ENCODE measurements at regions not wholly inside any gene's neighbourhood (a gene's known extent, or its start where the extent isn't known, plus 50 kb on each side); places are given as distances from the start of the nearest gene placed in this dataset.

DNA sequence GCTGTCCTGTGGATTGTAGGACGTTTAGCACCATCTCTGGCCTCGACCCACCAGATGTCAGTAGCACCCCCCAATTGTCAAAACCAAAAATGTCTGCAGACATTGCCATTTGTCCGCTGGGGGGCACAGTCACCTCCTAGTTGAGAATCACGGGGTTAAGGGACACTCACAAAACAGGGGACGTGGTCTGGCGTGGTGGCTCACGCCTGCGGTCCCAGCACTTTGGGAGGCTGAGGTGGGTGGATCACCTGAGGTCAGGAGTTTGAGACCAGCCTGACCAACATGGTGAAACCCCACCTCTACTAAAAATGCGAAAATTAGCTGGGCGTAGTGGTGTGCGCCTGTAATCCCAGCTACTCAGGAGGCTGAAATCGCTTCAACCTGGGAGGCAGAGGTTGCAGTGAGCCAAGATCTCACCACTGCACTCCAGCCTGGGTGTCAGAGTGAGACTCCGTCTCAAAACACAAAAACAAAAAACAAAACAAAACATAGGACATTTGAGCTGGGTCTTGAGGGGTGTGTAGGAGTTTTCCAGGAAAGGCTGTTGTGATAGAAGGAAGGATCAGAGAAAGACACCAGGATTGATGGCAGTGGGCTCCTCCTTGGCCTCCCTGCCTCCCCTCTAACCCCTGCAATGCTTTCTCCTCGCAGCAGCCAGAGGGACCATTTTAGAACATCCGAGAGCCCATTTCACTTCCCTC is 171.8 kb upstream of the GSE1 start:
- H3K4me1 ChIP-seq (ENCODE audit: insufficient read depth, low read length), result peaks cover 9% of the 10 kb centered on the region
- no peak overlapping the region for H3K27ac Mint-ChIP-seq

More for the DNA sequence above, 171.8 kb upstream of the GSE1 start:
- Histone ChIP-seq H3K27ac (ENCODE audit: insufficient read length, low read depth, low read length) (no peak overlapping the region), H3K79me2 (ENCODE audit: insufficient read depth, low read length) (no peaks in the 10 kb centered on the region), H3K4me2 (ENCODE audit: insufficient read depth, insufficient read length, low read length) (no peak overlapping the region), H3K18ac (ENCODE audit: insufficient read length, low read depth, low read length) (no peak overlapping the region), H4K20me1 (ENCODE audit: control insufficient read depth, insufficient read depth, insufficient read length) (peaks cover 6% of the 10 kb centered on the region), H3K56ac (ENCODE audit: insufficient read length, low read depth, low read length) (no peak overlapping the region), H3K23ac (ENCODE audit: insufficient read length, low read depth, low read length) (no peak overlapping the region), H3K9ac (ENCODE audit: extremely low read depth, insufficient read length, low read length) (no peak overlapping the region), H3K9me3 (ENCODE audit: control insufficient read depth, low read depth, low read length) (no peaks in the 10 kb centered on the region), H3K23me2 (ENCODE audit: insufficient read length, low read depth, low read length, poor library complexity, severe bottlenecking) (peaks cover 3% of the 10 kb centered on the region), H2AFZ (ENCODE audit: low read length) (no peak overlapping the region), H2BK20ac (ENCODE audit: low read depth, low read length, poor library complexity, severe bottlenecking) (no peak overlapping the region), H2BK120ac (ENCODE audit: low read depth, low read length, poor library complexity, severe bottlenecking) (no peak overlapping the region), H3K4ac (ENCODE audit: low read depth, low read length) (no peak overlapping the region), H3K27me3 (ENCODE audit: insufficient read depth, low read length) (no peaks in the 10 kb centered on the region), H2BK5ac (ENCODE audit: insufficient read length, low read length) (no peak overlapping the region), H2BK12ac (ENCODE audit: insufficient read length, low read depth, low read length) (no peak overlapping the region), H4K8ac (replicated peaks; ENCODE audit: insufficient read length, low read depth, low read length) (no peak overlapping the region), H3K79me1 (ENCODE audit: insufficient read depth, low read depth, low read length, poor library complexity, severe bottlenecking) (no peaks in the 10 kb centered on the region), H3K14ac (ENCODE audit: insufficient read depth, low read length) (no peak overlapping the region), H2BK15ac (ENCODE audit: low read depth, low read length) (no peak overlapping the region), H2AK5ac (ENCODE audit: insufficient read length, low read length) (no peak overlapping the region), H4K5ac (ENCODE audit: insufficient read length, low read depth, low read length) (no peak overlapping the region), H4K91ac (ENCODE audit: insufficient read length, low read depth, low read length) (no peak overlapping the region), H3T11ph (ENCODE audit: low read length) (no peak overlapping the region)
- no peak overlapping the region for H3K4me3 Mint-ChIP-seq
- TF ChIP-seq, protein P1, sequence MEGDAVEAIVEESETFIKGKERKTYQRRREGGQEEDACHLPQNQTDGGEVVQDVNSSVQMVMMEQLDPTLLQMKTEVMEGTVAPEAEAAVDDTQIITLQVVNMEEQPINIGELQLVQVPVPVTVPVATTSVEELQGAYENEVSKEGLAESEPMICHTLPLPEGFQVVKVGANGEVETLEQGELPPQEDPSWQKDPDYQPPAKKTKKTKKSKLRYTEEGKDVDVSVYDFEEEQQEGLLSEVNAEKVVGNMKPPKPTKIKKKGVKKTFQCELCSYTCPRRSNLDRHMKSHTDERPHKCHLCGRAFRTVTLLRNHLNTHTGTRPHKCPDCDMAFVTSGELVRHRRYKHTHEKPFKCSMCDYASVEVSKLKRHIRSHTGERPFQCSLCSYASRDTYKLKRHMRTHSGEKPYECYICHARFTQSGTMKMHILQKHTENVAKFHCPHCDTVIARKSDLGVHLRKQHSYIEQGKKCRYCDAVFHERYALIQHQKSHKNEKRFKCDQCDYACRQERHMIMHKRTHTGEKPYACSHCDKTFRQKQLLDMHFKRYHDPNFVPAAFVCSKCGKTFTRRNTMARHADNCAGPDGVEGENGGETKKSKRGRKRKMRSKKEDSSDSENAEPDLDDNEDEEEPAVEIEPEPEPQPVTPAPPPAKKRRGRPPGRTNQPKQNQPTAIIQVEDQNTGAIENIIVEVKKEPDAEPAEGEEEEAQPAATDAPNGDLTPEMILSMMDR (conservative IDR thresholded peaks at IDR 0.05), result peak; percentile 44; the same call in 2 of the 3 replicates
- no peak for DNase-seq
- H3K9me3 Mint-ChIP-seq, result no peaks in the 10 kb centered on the region
- H3K27me3 Mint-ChIP-seq (ENCODE audit: low read depth), result peaks cover 20% of the 10 kb centered on the region
- H3K36me3 Mint-ChIP-seq (ENCODE audit: insufficient read depth in 1 of 3, low read depth in 3 of 3), result no peaks in the 10 kb centered on the region; a peak in 2 of 7 replicates
- H3K4me1 Mint-ChIP-seq, result peaks cover 36 to 53% of the 10 kb centered on the region in 2 experiments
- no CpG with 5 or more reads among the region's 15 CpGs for WGBS (ENCODE audit: extremely low coverage, insufficient read length, low lambda C conversion rate)

Data from H9 (cell line).